HL-60 (cell line): ENCODE measurements at regions not wholly inside any gene's neighbourhood (a gene's known extent, or its start where the extent isn't known, plus 50 kb on each side); places are given as distances from the start of the nearest gene placed in this dataset.
"Not testable (repeated sequence)": the region's sequence is repeated elsewhere in the genome, so short reads cannot be mapped to it uniquely, and the experiment has no call there.

Experiments used
- DNase-seq, 2 experiments: peaks; one replicate each; pipeline ENCODE4 v3.0.0-alpha.2; 2010 to 2020; ENCODE audit warnings: low read depth in 1 of 2, low spot score in 1 of 2
- H3K27ac ChIP-seq: fragments of 250-450 bp; sonication (Bioruptor Pico); replicated peaks from 2 replicates; pipeline ENCODE4 v1.5.1; 2020; ENCODE audit warnings: mild to moderate bottlenecking, moderate library complexity
- H3K27me3 ChIP-seq: fragments of 250-450 bp; sonication (Bioruptor Pico); 2 replicates; pipeline ENCODE4 v1.5.1; 2021; ENCODE audit warnings: mild to moderate bottlenecking, moderate library complexity; ENCODE audit not compliant: insufficient read depth, poor library complexity, severe bottlenecking
- H3K4me3 ChIP-seq: replicated peaks from 2 replicates; pipeline ENCODE4 v1.5.1; 2011; ENCODE audit warnings: mild to moderate bottlenecking, control low read depth, low read length; ENCODE audit not compliant: insufficient read depth
- CTCF ChIP-seq: IDR thresholded peaks from one replicate; pipeline ENCODE4 v1.5.1; 2011; ENCODE audit warnings: low read length, control low read depth, inconsistent platforms; ENCODE audit not compliant: insufficient read depth
- GABPA ChIP-seq: IDR thresholded peaks from 2 replicates; pipeline ENCODE4 v1.6.1; 2012; ENCODE audit warnings: low read depth
- POLR2AphosphoS5 ChIP-seq: IDR thresholded peaks from 2 replicates; pipeline ENCODE4 v1.6.1; 2012; ENCODE audit warnings: low read depth
- REST ChIP-seq: IDR thresholded peaks from 2 replicates; pipeline ENCODE4 v1.6.1; 2012; ENCODE audit warnings: low read depth; ENCODE audit not compliant: insufficient replicate concordance
- SPI1 ChIP-seq: IDR thresholded peaks from 2 replicates; pipeline ENCODE4 v1.6.1; 2012; ENCODE audit warnings: low read depth, mild to moderate bottlenecking, borderline replicate concordance

GRCh38 chr1:148373192-148373925, 109.7 kb downstream of the PPIAL4G start:
- TF ChIP-seq POLR2AphosphoS5 (no peak), SPI1 (peak; percentile 51; the same call in 1 of the 2 replicates), REST (no peak), GABPA (no peak)
- H3K4me3 ChIP-seq: no peak overlapping the region
- no peak overlapping the region for H3K27ac ChIP-seq
- no peaks in the 10 kb centered on the region for H3K27me3 ChIP-seq
- DNase-seq: no peak

- Histone ChIP-seq H3K27ac (no peak overlapping the region; the same call in 1 of the 2 replicates), H3K27me3 (no peaks in the 10 kb centered on the region), H3K4me3 (no peak overlapping the region)
- no peak for TF ChIP-seq GABPA
- TF ChIP-seq REST: no peak
- TF ChIP-seq POLR2AphosphoS5: no peak
- no peak for TF ChIP-seq CTCF
- DNase-seq: no peak
These were observed 110.4 kb downstream of the PPIAL4G start for GRCh38 chr1:148372731-148373130.

- H3K4me3 ChIP-seq, DNase-seq, H3K27me3 ChIP-seq: not testable (repeated sequence)
- peak overlapping the region; percentile 26 for H3K27ac ChIP-seq
These were observed 110.9 kb downstream of the PPIAL4G start for GRCh38 chr1:148372051-148372726.

GRCh38 chr1:148371551-148371994, 111.5 kb downstream of the PPIAL4G start:
- peak overlapping the region; percentile 69 for H3K27ac ChIP-seq
- peak; percentile 71 to 84 for DNase-seq
- not testable (repeated sequence) for H3K4me3 ChIP-seq, H3K27me3 ChIP-seq
- TF ChIP-seq CTCF: peak; percentile 39
- peak; percentile 38; the same call in 1 of the 2 replicates for TF ChIP-seq SPI1
